Left lung (tissue), 4 donors: ENCODE measurements at regions not wholly inside any gene's neighbourhood (a gene's known extent, or its start where the extent isn't known, plus 50 kb on each side); places are given as distances from the start of the nearest gene placed in this dataset.
A peak's percentile ranks its signal among the peaks of the same experiment; 100 is the strongest.

Experiments
- ATAC-seq: fragments of 200-7000 bp; cut with Tn5 transposase; one replicate; pipeline ENCODE4 v1.9.1; 2020; ENCODE audit warnings: moderate library complexity
- DNase-seq, 4 donors: peaks; one replicate each; pipeline ENCODE4 v3.0.0-alpha.2; 2013 to 2020
- H3K27ac ChIP-seq, 2 donors: fragments of 200-600 bp; sonication (generic) in 1 of 2; one replicate each; pipeline versions ENCODE4 v1.5.0 to v1.8.0; 2020 to 2021
- H3K27me3 ChIP-seq, 2 donors: fragments of 200-600 bp; sonication (generic) in 1 of 2; one replicate each; pipeline versions ENCODE4 v1.5.0 to v1.8.0; 2020 to 2021
- H3K36me3 ChIP-seq, 2 donors: fragments of 200-600 bp; sonication (generic) in 1 of 2; one replicate each; pipeline versions ENCODE4 v1.5.0 to v1.8.0; 2020 to 2021
- H3K4me1 ChIP-seq, 2 donors: fragments of 200-600 bp; one replicate each; pipeline ENCODE4 v1.8.0; 2021
- H3K4me3 ChIP-seq, 2 donors: fragments of 200-600 bp; sonication (generic) in 1 of 2; one replicate each; pipeline versions ENCODE4 v1.5.0 to v1.8.0; 2020 to 2021; ENCODE audit warnings: mild to moderate bottlenecking in 1 of 2
- H3K9me3 ChIP-seq, 2 donors: fragments of 200-600 bp; sonication (generic) in 1 of 2; one replicate each; pipeline versions ENCODE4 v1.5.0 to v1.8.0; 2020 to 2021
- CTCF ChIP-seq, 2 donors: fragments of 200-600 bp; sonication (generic) in 1 of 2; IDR thresholded peaks; one replicate each; pipeline versions ENCODE4 v1.5.0 to v1.8.0; 2021; ENCODE audit warnings: antibody characterized with exemption in 2 of 2
- intact Hi-C, 2 donors: fragments of 100-400 bp; cut with DNase I; formaldehyde crosslinking; loops; one replicate each; pipeline versions ENCODE4 v1.11.2 to v1.14.2; 2022
- donor health status: DM: no; HTN: yes; CAD: no.
- donor health status: DM: no; HTN: no; CAD: no.

- no peak for TF ChIP-seq CTCF (IDR thresholded peaks at IDR 0.05)
- H3K27ac ChIP-seq = no peak overlapping the region
- H3K27me3 ChIP-seq = no peaks in the 10 kb centered on the region
- H3K4me3 ChIP-seq = no peak overlapping the region
- H3K36me3 ChIP-seq = no peaks in the 10 kb centered on the region
- intact Hi-C loops = no loop called here
- no peak for ATAC-seq
- H3K4me1 ChIP-seq = no peaks in the 10 kb centered on the region
- H3K9me3 ChIP-seq = no peaks in the 10 kb centered on the region
- DNase-seq = no peak
These were observed 978.6 kb downstream of the SORCS1 start for GRCh38 chr10:106185951-106186350.

GRCh38 chr10:106183041-106183440, 981.5 kb downstream of the SORCS1 start:
- no peaks in the 10 kb centered on the region for H3K4me1 ChIP-seq

GRCh38 chr10:106182542-106182941, 982.0 kb downstream of the SORCS1 start:
- Histone ChIP-seq H3K4me3 (no peak overlapping the region), H3K27ac (no peak overlapping the region), H3K4me1 (no peaks in the 10 kb centered on the region), H3K36me3 (no peaks in the 10 kb centered on the region), H3K9me3 (no peaks in the 10 kb centered on the region), H3K27me3 (no peaks in the 10 kb centered on the region)
- DNase-seq (peak in 2 of 4 donors; percentile 49 to 52), ATAC-seq (peak; percentile 51)
- intact Hi-C loops = no loop called here
- no peak for TF ChIP-seq CTCF (IDR thresholded peaks at IDR 0.05)

More at GRCh38 chr10:106183041-106183440, 981.5 kb downstream of the SORCS1 start:
- DNase-seq (no peak), ATAC-seq (no peak)
- no peak overlapping the region for H3K27ac ChIP-seq
- H3K4me3 ChIP-seq = no peak overlapping the region
- no peak for TF ChIP-seq CTCF (IDR thresholded peaks at IDR 0.05)
- no peaks in the 10 kb centered on the region for H3K9me3 ChIP-seq
- intact Hi-C loops = no loop called here
- H3K27me3 ChIP-seq = no peaks in the 10 kb centered on the region
- H3K36me3 ChIP-seq = no peaks in the 10 kb centered on the region

- Histone ChIP-seq H3K9me3 (no peaks in the 10 kb centered on the region), H3K27me3 (no peaks in the 10 kb centered on the region), H3K4me3 (no peak overlapping the region), H3K36me3 (no peaks in the 10 kb centered on the region), H3K4me1 (no peaks in the 10 kb centered on the region), H3K27ac (no peak overlapping the region)
- intact Hi-C loops = no loop called here
- ATAC-seq = peak; percentile 15
- DNase-seq = no peak
- no peak for TF ChIP-seq CTCF (IDR thresholded peaks at IDR 0.05)
These were observed 983.0 kb downstream of the SORCS1 start for GRCh38 chr10:106181501-106181900.

GRCh38 chr10:106179430-106179829, 985.1 kb downstream of the SORCS1 start:
- ATAC-seq (no peak), DNase-seq (peak in 2 of 4 donors; percentile 22 to 42)
- H3K9me3 ChIP-seq = no peaks in the 10 kb centered on the region
- TF ChIP-seq CTCF (IDR thresholded peaks at IDR 0.05) = no peak
- H3K27ac ChIP-seq = no peak overlapping the region
- no peaks in the 10 kb centered on the region for H3K27me3 ChIP-seq
- intact Hi-C loops = loop anchor here in 1 of 2 donors (10.0 kb wide), 1 partner anchor 225 kb away; no protein-coding TSS in a partner anchor
- H3K4me3 ChIP-seq = no peak overlapping the region
- no peaks in the 10 kb centered on the region for H3K4me1 ChIP-seq
- no peaks in the 10 kb centered on the region for H3K36me3 ChIP-seq
